ENCODE measurements at regions not wholly inside any gene's neighbourhood (a gene's known extent, or its start where the extent isn't known, plus 50 kb on each side); places are given as distances from the start of the nearest gene placed in this dataset.

DNA sequence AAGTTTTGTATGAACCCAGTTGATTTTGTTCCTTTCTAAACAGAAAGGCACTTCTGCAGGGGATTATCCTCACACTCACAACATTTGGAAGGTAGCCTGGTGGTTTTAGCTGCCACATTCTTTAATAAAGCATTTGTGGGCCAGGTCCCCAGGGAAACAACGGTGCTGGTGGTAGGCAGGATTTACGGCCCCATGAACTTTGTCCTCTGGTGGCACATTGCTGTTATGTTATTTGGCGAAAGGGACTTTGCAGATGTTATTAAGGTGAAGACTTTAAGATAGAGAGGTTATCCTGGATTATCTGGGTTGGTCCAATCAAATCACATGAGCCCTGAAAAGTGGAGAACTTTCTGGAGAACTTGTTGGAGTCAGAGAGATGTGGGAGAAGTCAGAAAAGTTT, 86.3 kb upstream of the C9orf72 start:
- Histone ChIP-seq H3K36me3 (no peaks in the 10 kb centered on the region), H3K4me3 (no peak overlapping the region), H3K27ac (no peak overlapping the region), H3K4me1 (no peaks in the 10 kb centered on the region), H3K9me3 (no peaks in the 10 kb centered on the region), H3K27me3 (no peaks in the 10 kb centered on the region)
- ATAC-seq = no peak
- TF ChIP-seq, protein P1, sequence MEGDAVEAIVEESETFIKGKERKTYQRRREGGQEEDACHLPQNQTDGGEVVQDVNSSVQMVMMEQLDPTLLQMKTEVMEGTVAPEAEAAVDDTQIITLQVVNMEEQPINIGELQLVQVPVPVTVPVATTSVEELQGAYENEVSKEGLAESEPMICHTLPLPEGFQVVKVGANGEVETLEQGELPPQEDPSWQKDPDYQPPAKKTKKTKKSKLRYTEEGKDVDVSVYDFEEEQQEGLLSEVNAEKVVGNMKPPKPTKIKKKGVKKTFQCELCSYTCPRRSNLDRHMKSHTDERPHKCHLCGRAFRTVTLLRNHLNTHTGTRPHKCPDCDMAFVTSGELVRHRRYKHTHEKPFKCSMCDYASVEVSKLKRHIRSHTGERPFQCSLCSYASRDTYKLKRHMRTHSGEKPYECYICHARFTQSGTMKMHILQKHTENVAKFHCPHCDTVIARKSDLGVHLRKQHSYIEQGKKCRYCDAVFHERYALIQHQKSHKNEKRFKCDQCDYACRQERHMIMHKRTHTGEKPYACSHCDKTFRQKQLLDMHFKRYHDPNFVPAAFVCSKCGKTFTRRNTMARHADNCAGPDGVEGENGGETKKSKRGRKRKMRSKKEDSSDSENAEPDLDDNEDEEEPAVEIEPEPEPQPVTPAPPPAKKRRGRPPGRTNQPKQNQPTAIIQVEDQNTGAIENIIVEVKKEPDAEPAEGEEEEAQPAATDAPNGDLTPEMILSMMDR (IDR thresholded peaks at IDR 0.05) = no peak
- intact Hi-C loops (cut with DNase I) = no loop called here
- no peak for DNase-seq

DNA sequence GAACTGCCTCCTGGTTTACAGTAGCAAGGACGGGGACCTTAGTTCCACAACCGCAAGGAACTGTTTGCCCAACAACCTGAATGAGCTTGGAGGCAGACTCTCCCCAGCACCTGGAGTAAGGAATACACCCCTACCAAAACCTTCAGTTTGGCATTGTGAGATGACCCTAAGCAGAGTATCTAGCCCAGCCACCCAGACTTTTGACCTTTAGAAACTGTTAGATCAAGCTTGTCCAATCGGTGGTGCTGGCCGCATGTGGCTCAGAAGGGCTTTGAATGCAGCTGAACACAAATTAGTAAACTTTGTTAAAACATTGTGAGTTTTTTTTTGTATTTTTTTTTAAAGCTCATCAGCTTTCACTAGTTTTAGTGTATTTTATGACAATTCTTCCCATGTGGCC, 86.9 kb upstream of the C9orf72 start:
- H3K9me3 ChIP-seq = no peaks in the 10 kb centered on the region
- H3K4me1 ChIP-seq = no peaks in the 10 kb centered on the region
- H3K36me3 ChIP-seq = no peaks in the 10 kb centered on the region
- no peak overlapping the region for H3K27ac ChIP-seq
- ATAC-seq = no peak
- no peak for DNase-seq
- H3K4me3 ChIP-seq = no peak overlapping the region
- intact Hi-C loops (cut with DNase I) = no loop called here
- TF ChIP-seq, protein P1 (IDR thresholded peaks at IDR 0.05) = no peak
- no peaks in the 10 kb centered on the region for H3K27me3 ChIP-seq

DNA sequence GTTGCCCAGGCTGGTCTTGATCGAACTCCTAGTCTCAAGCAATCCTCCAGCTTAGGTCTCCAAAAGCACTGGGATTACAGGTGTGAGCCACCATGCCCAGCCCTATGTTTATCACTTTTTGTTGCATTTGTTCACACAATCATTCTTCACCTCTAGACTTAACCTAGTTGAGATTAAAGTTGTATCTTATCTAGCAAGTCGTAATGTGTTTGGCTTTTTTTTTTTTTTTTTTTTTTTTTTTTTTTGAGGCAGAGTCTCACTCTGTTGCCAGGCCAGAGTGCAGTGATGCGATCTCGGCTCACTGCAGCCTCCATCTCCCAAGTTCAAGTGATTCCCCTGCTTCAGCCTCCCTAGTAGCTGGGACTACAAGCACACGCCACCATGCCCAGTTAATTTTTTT, 90.2 kb upstream of the C9orf72 start:
- Histone ChIP-seq H3K4me1 (no peaks in the 10 kb centered on the region), H3K27me3 (no peaks in the 10 kb centered on the region), H3K27ac (no peak overlapping the region), H3K9me3 (no peaks in the 10 kb centered on the region), H3K4me3 (no peak overlapping the region), H3K36me3 (no peaks in the 10 kb centered on the region)
- DNase-seq (no peak), ATAC-seq (no peak)
- intact Hi-C loops (cut with DNase I) = no loop called here
- TF ChIP-seq, protein P1 (IDR thresholded peaks at IDR 0.05) = no peak

DNA sequence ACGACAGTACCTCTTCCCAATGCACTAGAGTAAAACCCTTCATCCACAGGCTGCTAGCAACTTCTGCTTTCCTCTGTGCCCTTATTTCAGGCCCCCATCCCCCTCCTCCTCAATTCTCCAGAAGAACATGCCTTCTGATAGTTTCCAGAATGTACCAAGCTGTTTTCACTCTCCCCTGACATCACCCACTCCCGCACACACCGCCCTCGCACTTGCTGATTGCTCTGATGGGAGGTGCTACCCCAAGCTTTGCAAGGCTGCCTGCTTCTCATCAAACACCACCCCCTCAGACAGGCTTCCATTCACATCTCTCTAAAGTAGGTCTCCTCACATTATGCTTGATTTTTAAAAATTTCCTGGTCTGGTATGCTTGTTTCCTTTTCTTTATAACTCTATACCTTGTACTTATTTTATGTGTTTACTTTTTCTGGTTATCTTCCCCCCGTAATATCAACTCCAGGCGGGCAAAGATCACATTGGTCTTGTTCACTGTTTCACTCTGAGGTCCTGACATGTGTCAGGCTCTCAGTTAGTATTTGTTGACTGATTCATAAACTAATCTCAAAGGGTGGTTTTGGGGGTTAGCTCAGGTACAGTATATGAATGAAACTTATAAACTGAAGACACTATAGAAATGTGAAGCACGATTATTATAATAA, 91.0 kb upstream of the C9orf72 start:
- Histone ChIP-seq H3K9me3 (no peaks in the 10 kb centered on the region), H3K27me3 (no peaks in the 10 kb centered on the region), H3K4me3 (no peak overlapping the region), H3K27ac (no peak overlapping the region), H3K36me3 (no peaks in the 10 kb centered on the region), H3K4me1 (no peaks in the 10 kb centered on the region)
- ATAC-seq = no peak
- DNase-seq = no peak
- intact Hi-C loops (cut with DNase I) = no loop called here
- TF ChIP-seq, protein P1 (IDR thresholded peaks at IDR 0.05) = no peak

DNA sequence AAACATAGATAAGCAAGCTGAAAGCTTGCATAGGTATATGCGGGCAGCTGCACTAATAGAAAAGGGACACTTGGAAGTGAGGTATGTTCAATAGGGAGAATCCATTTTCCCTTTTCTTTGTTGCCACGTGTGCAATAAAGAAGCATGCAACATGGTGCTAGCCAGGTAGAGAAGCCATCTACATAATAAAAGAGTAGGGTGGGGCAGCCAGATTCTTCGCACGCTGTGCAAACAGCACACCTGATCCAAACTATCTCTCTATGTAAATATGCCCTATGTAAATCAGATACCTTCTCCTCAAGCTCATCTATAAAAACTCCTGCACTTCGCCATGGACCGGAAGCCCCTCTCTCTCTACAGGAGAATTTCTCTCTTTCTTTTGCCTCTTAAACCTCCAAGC, 91.9 kb upstream of the C9orf72 start:
- Histone ChIP-seq H3K9me3 (no peaks in the 10 kb centered on the region), H3K4me1 (no peaks in the 10 kb centered on the region), H3K4me3 (no peak overlapping the region), H3K27ac (no peak overlapping the region), H3K36me3 (no peaks in the 10 kb centered on the region), H3K27me3 (no peaks in the 10 kb centered on the region)
- DNase-seq (no peak), ATAC-seq (no peak)
- TF ChIP-seq, protein P1 (IDR thresholded peaks at IDR 0.05) = no peak
- intact Hi-C loops (cut with DNase I) = no loop called here
